ENCODE measurements at regions not wholly inside any gene's neighbourhood (a gene's known extent, or its start where the extent isn't known, plus 50 kb on each side); places are given as distances from the start of the nearest gene placed in this dataset.

DNA sequence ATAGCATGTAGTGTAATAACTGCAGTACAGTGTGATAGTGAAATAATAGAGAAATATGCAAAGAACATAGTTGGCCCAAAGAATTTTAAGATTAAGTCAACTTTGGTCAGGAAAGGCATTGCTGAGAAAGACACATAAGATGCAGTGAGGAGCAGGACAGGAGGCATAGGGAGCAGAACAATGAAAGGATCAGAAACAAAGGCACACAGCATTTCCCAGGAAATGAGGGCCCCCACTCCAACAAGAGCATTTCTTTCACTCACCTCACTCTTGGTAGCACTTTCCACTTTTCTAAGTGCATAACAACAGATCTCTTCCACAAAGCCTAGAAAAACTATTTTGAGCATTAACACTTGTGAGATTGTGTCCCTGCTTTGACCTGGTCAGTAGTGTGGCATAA, 238.4 kb upstream of the FAT3 start:
- Histone ChIP-seq H3K4me1 (no peaks in the 10 kb centered on the region), H3K27ac (no peak overlapping the region), H3K9me3 (no peaks in the 10 kb centered on the region), H3K4me3 (no peak overlapping the region), H3K27me3 (no peaks in the 10 kb centered on the region), H3K36me3 (no peaks in the 10 kb centered on the region)
- DNase-seq, result no peak
- intact Hi-C loops (cut with DNase I; ENCODE audit: low total_unique reads), result no loop called here
- TF ChIP-seq POLR2A (IDR thresholded peaks at IDR 0.05), result no peak
- TF ChIP-seq, protein P1, sequence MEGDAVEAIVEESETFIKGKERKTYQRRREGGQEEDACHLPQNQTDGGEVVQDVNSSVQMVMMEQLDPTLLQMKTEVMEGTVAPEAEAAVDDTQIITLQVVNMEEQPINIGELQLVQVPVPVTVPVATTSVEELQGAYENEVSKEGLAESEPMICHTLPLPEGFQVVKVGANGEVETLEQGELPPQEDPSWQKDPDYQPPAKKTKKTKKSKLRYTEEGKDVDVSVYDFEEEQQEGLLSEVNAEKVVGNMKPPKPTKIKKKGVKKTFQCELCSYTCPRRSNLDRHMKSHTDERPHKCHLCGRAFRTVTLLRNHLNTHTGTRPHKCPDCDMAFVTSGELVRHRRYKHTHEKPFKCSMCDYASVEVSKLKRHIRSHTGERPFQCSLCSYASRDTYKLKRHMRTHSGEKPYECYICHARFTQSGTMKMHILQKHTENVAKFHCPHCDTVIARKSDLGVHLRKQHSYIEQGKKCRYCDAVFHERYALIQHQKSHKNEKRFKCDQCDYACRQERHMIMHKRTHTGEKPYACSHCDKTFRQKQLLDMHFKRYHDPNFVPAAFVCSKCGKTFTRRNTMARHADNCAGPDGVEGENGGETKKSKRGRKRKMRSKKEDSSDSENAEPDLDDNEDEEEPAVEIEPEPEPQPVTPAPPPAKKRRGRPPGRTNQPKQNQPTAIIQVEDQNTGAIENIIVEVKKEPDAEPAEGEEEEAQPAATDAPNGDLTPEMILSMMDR (IDR thresholded peaks at IDR 0.05), result no peak

DNA sequence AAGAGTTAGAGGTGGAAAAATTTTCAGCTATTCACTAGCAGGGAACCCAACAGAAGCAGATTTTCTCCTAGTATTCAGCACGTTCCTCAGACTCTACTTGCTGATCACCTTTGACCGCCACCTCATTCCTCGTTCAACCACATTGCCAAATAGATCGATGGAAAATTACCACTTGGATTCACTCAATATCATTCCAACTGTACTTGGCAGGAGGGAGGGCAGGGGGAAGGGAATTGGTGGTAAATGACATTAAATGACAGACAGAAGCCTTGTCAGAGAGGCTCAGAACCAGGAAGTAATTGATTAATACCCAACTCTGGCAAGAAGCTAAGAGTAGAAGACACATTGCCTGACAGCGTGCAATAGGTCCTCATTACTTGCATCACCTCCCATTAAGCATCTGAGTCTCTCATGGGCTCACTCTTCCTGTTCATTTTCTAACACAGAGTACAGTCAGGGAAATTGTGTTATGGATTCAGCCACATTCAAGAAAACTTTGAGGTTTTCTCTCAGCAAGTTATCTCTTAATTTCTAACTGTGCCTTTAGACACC, 240.5 kb upstream of the FAT3 start:
- Histone ChIP-seq H3K27ac (no peak overlapping the region), H3K4me3 (no peak overlapping the region), H3K27me3 (no peaks in the 10 kb centered on the region), H3K9me3 (no peaks in the 10 kb centered on the region), H3K4me1 (no peaks in the 10 kb centered on the region), H3K36me3 (no peaks in the 10 kb centered on the region)
- DNase-seq, result no peak
- TF ChIP-seq, protein P1 (IDR thresholded peaks at IDR 0.05), result no peak
- TF ChIP-seq POLR2A (IDR thresholded peaks at IDR 0.05), result no peak
- intact Hi-C loops (cut with DNase I; ENCODE audit: low total_unique reads), result loop anchor here (5.0 kb wide), 1 partner anchor 233 kb away; no protein-coding TSS in a partner anchor

DNA sequence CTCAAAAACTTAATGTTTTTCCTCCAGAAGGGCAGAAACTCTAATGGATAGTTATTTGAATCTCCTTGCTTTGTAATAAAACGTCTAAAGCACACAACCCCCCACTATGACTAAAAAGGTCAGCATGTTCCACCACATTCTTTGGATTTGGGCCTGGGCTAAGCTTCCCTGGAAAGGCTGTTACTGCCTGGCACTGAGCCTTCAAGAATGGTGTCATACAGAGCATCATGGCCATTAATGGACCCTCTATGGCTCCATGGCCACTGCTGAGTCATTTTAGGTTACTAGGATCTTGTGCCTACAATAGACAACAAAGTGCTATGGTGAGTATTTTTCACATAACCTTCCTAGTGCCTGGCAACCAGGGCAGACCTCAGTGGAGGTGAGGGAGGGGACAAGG, 242.6 kb upstream of the FAT3 start:
- H3K4me3 ChIP-seq, result no peak overlapping the region
- H3K9me3 ChIP-seq, result no peaks in the 10 kb centered on the region
- peak; percentile 25 to 33 for DNase-seq
- peak overlapping the region in 1 of 2 donors; percentile 37 for H3K27ac ChIP-seq
- H3K36me3 ChIP-seq, result no peaks in the 10 kb centered on the region
- H3K4me1 ChIP-seq, result no peaks in the 10 kb centered on the region
- H3K27me3 ChIP-seq, result no peaks in the 10 kb centered on the region
- TF ChIP-seq, protein P1 (IDR thresholded peaks at IDR 0.05), result no peak
- no peak for TF ChIP-seq POLR2A (IDR thresholded peaks at IDR 0.05)
- intact Hi-C loops (cut with DNase I; ENCODE audit: low total_unique reads), result loop anchor here (5.0 kb wide), 1 partner anchor 235 kb away; no protein-coding TSS in a partner anchor

DNA sequence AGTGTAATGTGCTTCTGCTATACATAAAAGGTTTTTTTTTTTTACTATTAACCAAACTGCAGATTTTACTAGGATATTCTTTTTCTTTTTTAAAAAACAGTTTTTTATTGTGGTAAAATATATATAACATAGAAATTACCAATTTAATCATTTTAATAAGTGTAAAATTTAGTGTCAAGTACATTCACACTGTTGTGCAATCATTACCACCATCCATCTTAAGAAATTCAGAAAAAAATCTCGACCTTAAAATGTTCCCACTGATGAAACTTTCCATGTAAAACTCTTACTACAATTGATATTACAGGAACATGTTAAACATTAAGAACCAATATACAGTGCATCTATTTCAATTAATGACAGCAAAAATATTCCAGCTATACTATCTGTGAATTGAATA, 244.8 kb upstream of the FAT3 start:
- H3K9me3 ChIP-seq, result no peaks in the 10 kb centered on the region
- H3K4me1 ChIP-seq, result no peaks in the 10 kb centered on the region
- no peak for TF ChIP-seq POLR2A (IDR thresholded peaks at IDR 0.05)
- TF ChIP-seq, protein P1 (IDR thresholded peaks at IDR 0.05), result no peak
- intact Hi-C loops (cut with DNase I; ENCODE audit: low total_unique reads), result loop anchor here (5.0 kb wide), 1 partner anchor 238 kb away; no protein-coding TSS in a partner anchor
- H3K36me3 ChIP-seq, result no peaks in the 10 kb centered on the region
- H3K4me3 ChIP-seq, result no peak overlapping the region
- no peaks in the 10 kb centered on the region for H3K27me3 ChIP-seq
- H3K27ac ChIP-seq, result no peak overlapping the region
- no peak for DNase-seq

DNA sequence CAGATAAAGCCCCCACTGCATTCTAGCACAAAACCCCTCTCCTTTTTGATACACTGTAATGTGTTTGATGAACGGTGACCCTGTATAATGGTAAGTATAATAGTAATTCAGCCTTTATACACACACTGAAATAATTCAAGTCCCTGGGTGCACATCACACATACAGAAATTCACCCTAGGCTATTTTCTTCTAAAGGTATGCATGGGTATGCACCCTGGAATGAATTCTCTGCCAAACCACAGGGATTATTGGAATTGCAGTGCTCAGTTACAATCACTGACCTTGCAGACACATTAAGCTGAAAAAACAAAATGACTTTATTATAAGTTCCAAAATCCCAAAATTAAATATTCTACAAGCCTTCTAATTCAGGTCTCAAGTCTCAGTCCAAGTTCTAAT, 245.9 kb upstream of the FAT3 start:
- TF ChIP-seq, protein P1 (IDR thresholded peaks at IDR 0.05), result no peak
- TF ChIP-seq POLR2A (IDR thresholded peaks at IDR 0.05), result no peak
- intact Hi-C loops (cut with DNase I; ENCODE audit: low total_unique reads), result no loop called here
- Histone ChIP-seq H3K27me3 (no peaks in the 10 kb centered on the region), H3K27ac (no peak overlapping the region), H3K4me1 (no peaks in the 10 kb centered on the region), H3K4me3 (no peak overlapping the region), H3K9me3 (no peaks in the 10 kb centered on the region), H3K36me3 (no peaks in the 10 kb centered on the region)
- no peak for DNase-seq
